GM21619 (cell line): ENCODE measurements at regions not wholly inside any gene's neighbourhood (a gene's known extent, or its start where the extent isn't known, plus 50 kb on each side); places are given as distances from the start of the nearest gene placed in this dataset.

Experiments
- ATAC-seq: cut with Tn5 transposase; IDR thresholded peaks from one replicate; pipeline ENCODE4 v1.9.1; 2021; ENCODE audit not compliant: unreplicated experiment

- no peak for ATAC-seq
Measured at GRCh38 chr2:21480162-21480561, 356.4 kb downstream of the TDRD15 start.

GRCh38 chr2:21484643-21485042 is 360.9 kb downstream of the TDRD15 start:
- ATAC-seq = no peak

- no peak for ATAC-seq
Measured at GRCh38 chr2:21486445-21486844, 362.7 kb downstream of the TDRD15 start.

GRCh38 chr2:21489080-21489479 is 365.3 kb downstream of the TDRD15 start:
- ATAC-seq = no peak

- no peak for ATAC-seq
Measured at GRCh38 chr2:21498016-21498415, 374.2 kb downstream of the TDRD15 start.

GRCh38 chr2:21500401-21500945 is 376.7 kb downstream of the TDRD15 start:
- no peak for ATAC-seq

GRCh38 chr2:21501376-21502027 is 377.7 kb downstream of the TDRD15 start:
- ATAC-seq = no peak

- ATAC-seq = no peak
Measured at GRCh38 chr2:21515903-21516302, 392.1 kb downstream of the TDRD15 start.

GRCh38 chr2:21519412-21519811 is 395.6 kb downstream of the TDRD15 start:
- no peak for ATAC-seq

GRCh38 chr2:21519821-21520220 is 396.1 kb downstream of the TDRD15 start:
- no peak for ATAC-seq

- ATAC-seq = no peak
Measured at GRCh38 chr2:21535826-21536225, 412.1 kb downstream of the TDRD15 start.

- no peak for ATAC-seq
Measured at GRCh38 chr2:21539685-21540084, 415.9 kb downstream of the TDRD15 start.

- ATAC-seq = no peak
Measured at GRCh38 chr2:21543630-21544029, 419.9 kb downstream of the TDRD15 start.

- ATAC-seq = no peak
Measured at GRCh38 chr2:21544392-21544791, 420.6 kb downstream of the TDRD15 start.

GRCh38 chr2:21552981-21553380 is 429.2 kb downstream of the TDRD15 start:
- ATAC-seq = no peak

- ATAC-seq = no peak
Measured at GRCh38 chr2:21559351-21559750, 435.6 kb downstream of the TDRD15 start.

- ATAC-seq = no peak
Measured at GRCh38 chr2:21561965-21562364, 438.2 kb downstream of the TDRD15 start.

- ATAC-seq = no peak
Measured at GRCh38 chr2:21567395-21567794, 443.6 kb downstream of the TDRD15 start.

GRCh38 chr2:21571686-21572085 is 447.9 kb downstream of the TDRD15 start:
- no peak for ATAC-seq

GRCh38 chr2:21580391-21580790 is 456.6 kb downstream of the TDRD15 start:
- ATAC-seq = no peak

- ATAC-seq = no peak
Measured at GRCh38 chr2:21585881-21586280, 462.1 kb downstream of the TDRD15 start.

- no peak for ATAC-seq
Measured at GRCh38 chr2:21590026-21590690, 466.4 kb downstream of the TDRD15 start.

GRCh38 chr2:21591926-21592325 is 468.2 kb downstream of the TDRD15 start:
- no peak for ATAC-seq
